ENCODE measurements at regions not wholly inside any gene's neighbourhood (a gene's known extent, or its start where the extent isn't known, plus 50 kb on each side); places are given as distances from the start of the nearest gene placed in this dataset.

DNA sequence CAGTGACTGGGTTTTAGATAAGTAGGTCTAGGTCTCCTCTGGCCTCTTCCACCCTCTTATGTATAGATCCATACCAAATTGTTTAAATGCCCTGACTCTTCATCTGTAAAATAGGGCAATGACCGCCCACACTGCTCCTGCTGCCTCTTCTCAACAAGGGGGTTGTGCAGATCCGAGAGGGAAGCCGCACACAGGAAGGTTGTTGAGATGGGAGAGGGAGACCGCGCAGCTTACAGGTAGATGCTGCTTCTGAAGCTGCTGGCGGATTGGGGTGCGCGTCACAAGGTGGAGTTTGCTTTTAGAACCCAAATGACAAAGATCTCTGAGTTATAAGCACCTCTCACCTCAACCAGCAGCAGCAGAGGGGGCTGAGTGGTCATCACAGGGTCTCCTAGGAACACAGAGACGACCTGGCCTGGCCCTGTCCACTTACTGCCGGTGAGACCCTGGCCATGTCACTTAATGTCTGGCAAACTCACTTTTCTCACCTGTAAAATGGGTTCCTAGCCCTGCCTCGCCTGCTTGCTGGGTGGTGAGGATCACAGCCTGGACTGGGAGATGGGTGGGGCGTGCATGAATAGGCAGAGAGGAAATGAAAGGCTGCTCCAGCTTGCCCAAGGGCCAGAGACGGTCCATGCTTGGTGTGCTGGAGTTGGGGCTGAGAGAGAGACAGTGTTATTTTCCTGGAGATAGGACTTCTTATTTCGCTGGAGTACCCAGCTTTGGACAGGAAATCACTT lies 251.3 kb downstream of the EIPR1 start:
- TF ChIP-seq, protein P1, sequence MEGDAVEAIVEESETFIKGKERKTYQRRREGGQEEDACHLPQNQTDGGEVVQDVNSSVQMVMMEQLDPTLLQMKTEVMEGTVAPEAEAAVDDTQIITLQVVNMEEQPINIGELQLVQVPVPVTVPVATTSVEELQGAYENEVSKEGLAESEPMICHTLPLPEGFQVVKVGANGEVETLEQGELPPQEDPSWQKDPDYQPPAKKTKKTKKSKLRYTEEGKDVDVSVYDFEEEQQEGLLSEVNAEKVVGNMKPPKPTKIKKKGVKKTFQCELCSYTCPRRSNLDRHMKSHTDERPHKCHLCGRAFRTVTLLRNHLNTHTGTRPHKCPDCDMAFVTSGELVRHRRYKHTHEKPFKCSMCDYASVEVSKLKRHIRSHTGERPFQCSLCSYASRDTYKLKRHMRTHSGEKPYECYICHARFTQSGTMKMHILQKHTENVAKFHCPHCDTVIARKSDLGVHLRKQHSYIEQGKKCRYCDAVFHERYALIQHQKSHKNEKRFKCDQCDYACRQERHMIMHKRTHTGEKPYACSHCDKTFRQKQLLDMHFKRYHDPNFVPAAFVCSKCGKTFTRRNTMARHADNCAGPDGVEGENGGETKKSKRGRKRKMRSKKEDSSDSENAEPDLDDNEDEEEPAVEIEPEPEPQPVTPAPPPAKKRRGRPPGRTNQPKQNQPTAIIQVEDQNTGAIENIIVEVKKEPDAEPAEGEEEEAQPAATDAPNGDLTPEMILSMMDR (IDR thresholded peaks at IDR 0.05; ENCODE audit: low read length) = no peak
- no peak for TF ChIP-seq EZH2 (IDR thresholded peaks at IDR 0.05; ENCODE audit: borderline replicate concordance, low read length)
